B cell (primary cell): ENCODE measurements at regions not wholly inside any gene's neighbourhood (a gene's known extent, or its start where the extent isn't known, plus 50 kb on each side); places are given as distances from the start of the nearest gene placed in this dataset.

Source experiments
- ATAC-seq: fragments of 200-7000 bp; cut with Tn5 transposase; one replicate; pipeline ENCODE4 v1.10.0; 2021; ENCODE audit warnings: low read depth, mild to moderate bottlenecking, moderate number of reproducible peaks, moderate library complexity
- CTCF ChIA-PET: fragments of 350-600 bp; sonication (Branson Sonifier 250); formaldehyde crosslinking; loops from one replicate; lab custom pipeline; 2021; ENCODE audit warnings: antibody characterized with exemption, inconsistent platforms; lab: Charles Lee
- POLR2A ChIA-PET: fragments of 350-600 bp; sonication (Branson Sonifier 250); formaldehyde crosslinking; loops from one replicate; lab custom pipeline; 2021; ENCODE audit warnings: antibody characterized with exemption; lab: Charles Lee
- DNase-seq: peaks from one replicate; pipeline ENCODE4 v3.0.0; 2013
- H2AFZ ChIP-seq: 2 replicates; pipeline ENCODE4 v1.6.1; 2012; ENCODE audit warnings: mild to moderate bottlenecking, low read depth, low read length; ENCODE audit not compliant: insufficient read depth, poor library complexity, severe bottlenecking
- H3K27ac ChIP-seq, 2 donors: 1 replicate in 1 of 2; 2 replicates in 1 of 2; pipeline ENCODE4 v1.5.1; 2012 to 2013; ENCODE audit warnings: low read length in 2 of 2, mild to moderate bottlenecking in 2 of 2, moderate library complexity in 1 of 2
- H3K27me3 ChIP-seq, 4 experiments: fragments of 200-600 bp in 1 of 4; sonication (generic) in 1 of 4; replicated peaks in 1 of 4; 1 replicate in 2 of 4; 2 replicates in 2 of 4; pipeline versions ENCODE4 v1.6.1 to v1.7.0; 2013 to 2016; ENCODE audit warnings: low read length in 3 of 4, mild to moderate bottlenecking in 2 of 4, mixed read lengths in 1 of 4, moderate library complexity in 1 of 4; ENCODE audit not compliant: insufficient read depth in 4 of 4, control insufficient read depth in 3 of 4; ENCODE audit errors: control extremely low read depth in 1 of 4
- H3K36me3 ChIP-seq, 2 experiments: replicated peaks in 1 of 2; 1 replicate in 1 of 2; 2 replicates in 1 of 2; pipeline versions ENCODE4 v1.6.1 to v1.7.1; 2013; ENCODE audit warnings: low read length in 1 of 2; ENCODE audit not compliant: insufficient read depth in 2 of 2, control insufficient read depth in 1 of 2; ENCODE audit errors: control extremely low read depth in 1 of 2, extremely low read depth in 1 of 2
- H3K4me1 ChIP-seq, 2 donors: fragments of 200-600 bp in 1 of 2; sonication (generic) in 1 of 2; 1 replicate in 1 of 2; 2 replicates in 1 of 2; pipeline versions ENCODE4 v1.5.1 to v1.6.1; 2013 to 2017; ENCODE audit warnings: low read length in 2 of 2; ENCODE audit not compliant: control insufficient read depth in 2 of 2, insufficient read depth in 2 of 2
- H3K4me2 ChIP-seq: replicated peaks from 2 replicates; pipeline ENCODE3; 2012; ENCODE audit warnings: mild to moderate bottlenecking, low read depth, low read length; ENCODE audit not compliant: poor library complexity, severe bottlenecking
- H3K4me3 ChIP-seq, 5 experiments: fragments of 200-600 bp in 1 of 5; sonication (generic) in 1 of 5; 1 replicate in 3 of 5; 2 replicates in 2 of 5; pipeline versions ENCODE4 v1.5.1 to v1.7.0; 2011 to 2016; ENCODE audit warnings: low read length in 4 of 5, mild to moderate bottlenecking in 4 of 5, low read depth in 2 of 5, control low read depth in 1 of 5, moderate library complexity in 1 of 5; ENCODE audit not compliant: insufficient read depth in 1 of 5; ENCODE audit errors: control extremely low read depth in 1 of 5, extremely low read depth in 1 of 5
- H3K79me2 ChIP-seq: fragments of 200-600 bp; sonication (generic); one replicate; pipeline ENCODE4 v1.6.0; 2016; ENCODE audit warnings: low read length; ENCODE audit not compliant: control insufficient read depth, insufficient read depth
- H3K9ac ChIP-seq: fragments of 200-600 bp; sonication (generic); 2 replicates; pipeline ENCODE4 v1.6.1; 2017; ENCODE audit warnings: mild to moderate bottlenecking, low read length, moderate library complexity
- H3K9me3 ChIP-seq, 3 donors: one replicate each; pipeline versions ENCODE4 v1.6.1 to v1.7.1; 2013; ENCODE audit warnings: low read length in 2 of 3; ENCODE audit not compliant: control insufficient read depth in 2 of 3, insufficient read depth in 1 of 3; ENCODE audit errors: control extremely low read depth in 1 of 3
- H4K20me1 ChIP-seq: 2 replicates; pipeline ENCODE4 v1.6.0; 2012; ENCODE audit warnings: mild to moderate bottlenecking, low read length; ENCODE audit not compliant: insufficient read depth, control insufficient read depth, poor library complexity, severe bottlenecking
- H3K27ac Mint-ChIP-seq: one replicate; pipeline ENCODE4 v1.8.0; 2021; ENCODE audit warnings: mixed read lengths
- H3K27me3 Mint-ChIP-seq: one replicate; pipeline ENCODE4 v1.8.0; 2021; ENCODE audit warnings: mixed read lengths
- H3K4me1 Mint-ChIP-seq: one replicate; pipeline ENCODE4 v1.8.0; 2021; ENCODE audit warnings: mixed read lengths
- H3K4me3 Mint-ChIP-seq: one replicate; pipeline ENCODE4 v1.8.0; 2021; ENCODE audit warnings: mixed read lengths
- H3K9me3 Mint-ChIP-seq: one replicate; pipeline ENCODE4 v1.8.0; 2022; ENCODE audit warnings: mixed read lengths; ENCODE audit not compliant: insufficient read depth
- EZH2 ChIP-seq: IDR thresholded peaks from 2 replicates; pipeline ENCODE4 v1.6.1; 2012; ENCODE audit warnings: borderline replicate concordance, low read depth, mild to moderate bottlenecking, moderate library complexity, low read length; ENCODE audit not compliant: insufficient read depth, poor library complexity, severe bottlenecking
- WGBS: methylation state at CpG from one replicate; pipeline ENCODE4 v1.1.5; 2013; ENCODE audit warnings: missing lambda C conversion rate; ENCODE audit not compliant: insufficient coverage; 5-methylcytosine and 5-hydroxymethylcytosine counted together
- intact Hi-C: fragments of 100-400 bp; cut with micrococcal nuclease; formaldehyde crosslinking; loops from one replicate; pipeline ENCODE4 v1.10.0; 2022
- TF ChIP-seq, protein P1 (sequence below): fragments of 200-600 bp; IDR thresholded peaks from one replicate; pipeline ENCODE4 v1.8.0; 2022; ENCODE audit warnings: antibody characterized with exemption, mild to moderate bottlenecking

DNA sequence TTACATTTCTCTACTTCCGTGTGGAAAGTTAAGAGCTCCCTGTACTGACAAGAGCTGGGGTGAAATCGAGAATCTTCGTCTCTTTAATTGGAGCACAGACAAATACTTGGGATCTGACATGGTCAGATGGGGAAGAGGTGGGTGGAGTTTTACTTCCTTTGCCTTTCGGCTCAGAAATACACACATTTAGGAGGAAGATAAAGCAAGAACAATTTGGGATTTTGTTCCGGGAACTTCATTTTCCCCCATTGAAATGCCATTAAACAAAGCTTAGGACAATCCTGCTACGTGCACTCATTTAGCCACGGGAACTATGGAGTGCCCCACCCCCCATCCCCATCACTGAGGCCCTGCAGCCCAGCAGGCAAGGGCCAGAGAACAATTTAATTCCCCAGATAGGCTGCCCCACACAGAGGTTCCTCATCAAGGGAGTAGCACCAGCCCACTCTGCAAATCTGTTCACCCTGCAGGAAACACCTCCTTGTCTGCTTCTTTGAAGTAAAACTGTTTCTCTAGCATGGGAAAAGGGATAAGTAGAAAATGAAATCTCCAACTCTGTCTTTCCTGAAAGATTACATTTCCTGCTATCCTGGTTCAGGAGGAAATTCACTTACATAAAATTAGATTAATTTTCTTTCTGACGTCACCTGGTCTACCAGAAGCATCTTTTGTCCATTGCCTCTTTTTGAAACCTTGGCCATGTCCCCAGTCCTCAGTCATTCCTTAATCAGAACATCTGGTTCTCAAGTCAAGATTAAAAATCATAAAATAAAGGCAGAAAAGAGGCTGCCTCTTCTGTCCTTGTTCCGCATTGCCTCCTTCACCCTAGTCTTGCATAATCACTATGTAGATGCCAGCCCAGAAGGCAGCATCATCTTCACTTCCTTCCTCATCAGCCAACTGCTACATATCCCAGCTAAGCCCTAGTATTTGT is 206.4 kb downstream of the ENC1 start:
- DNase-seq = no peak
- H3K27ac Mint-ChIP-seq = no peak overlapping the region
- POLR2A ChIA-PET = no interaction called here

More for the DNA sequence above, 206.4 kb downstream of the ENC1 start:
- CTCF ChIA-PET = no interaction called here
- Histone ChIP-seq H3K27ac (no peak overlapping the region), H3K4me2 (peak overlapping the region; percentile 32), H3K9me3 (peaks cover 0 to 5% (median 0%) of the 10 kb centered on the region in 3 donors), H3K4me3 (no peak overlapping the region), H3K9ac (no peak overlapping the region), H2AFZ (no peak overlapping the region), H3K79me2 (no peaks in the 10 kb centered on the region), H3K36me3 (no peaks in the 10 kb centered on the region), H3K27me3 (peaks cover 0 to 16% (median 6%) of the 10 kb centered on the region in 4 experiments), H4K20me1 (no peaks in the 10 kb centered on the region), H3K4me1 (peaks cover 11 to 18% of the 10 kb centered on the region in 2 donors)
- peaks cover 44% of the 10 kb centered on the region for H3K27me3 Mint-ChIP-seq
- H3K4me1 Mint-ChIP-seq = peaks cover 11% of the 10 kb centered on the region
- TF ChIP-seq, protein P1, sequence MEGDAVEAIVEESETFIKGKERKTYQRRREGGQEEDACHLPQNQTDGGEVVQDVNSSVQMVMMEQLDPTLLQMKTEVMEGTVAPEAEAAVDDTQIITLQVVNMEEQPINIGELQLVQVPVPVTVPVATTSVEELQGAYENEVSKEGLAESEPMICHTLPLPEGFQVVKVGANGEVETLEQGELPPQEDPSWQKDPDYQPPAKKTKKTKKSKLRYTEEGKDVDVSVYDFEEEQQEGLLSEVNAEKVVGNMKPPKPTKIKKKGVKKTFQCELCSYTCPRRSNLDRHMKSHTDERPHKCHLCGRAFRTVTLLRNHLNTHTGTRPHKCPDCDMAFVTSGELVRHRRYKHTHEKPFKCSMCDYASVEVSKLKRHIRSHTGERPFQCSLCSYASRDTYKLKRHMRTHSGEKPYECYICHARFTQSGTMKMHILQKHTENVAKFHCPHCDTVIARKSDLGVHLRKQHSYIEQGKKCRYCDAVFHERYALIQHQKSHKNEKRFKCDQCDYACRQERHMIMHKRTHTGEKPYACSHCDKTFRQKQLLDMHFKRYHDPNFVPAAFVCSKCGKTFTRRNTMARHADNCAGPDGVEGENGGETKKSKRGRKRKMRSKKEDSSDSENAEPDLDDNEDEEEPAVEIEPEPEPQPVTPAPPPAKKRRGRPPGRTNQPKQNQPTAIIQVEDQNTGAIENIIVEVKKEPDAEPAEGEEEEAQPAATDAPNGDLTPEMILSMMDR = no peak
- TF ChIP-seq EZH2 = no peak
- ATAC-seq = no peak
- 46% methylated on average over 4 of the region's 9 CpGs for WGBS
- intact Hi-C loops = no loop called here
- H3K9me3 Mint-ChIP-seq = no peaks in the 10 kb centered on the region
- H3K4me3 Mint-ChIP-seq = no peak overlapping the region
